ENCODE measurements at regions not wholly inside any gene's neighbourhood (a gene's known extent, or its start where the extent isn't known, plus 50 kb on each side); places are given as distances from the start of the nearest gene placed in this dataset.

- DNase-seq (ENCODE audit: low read depth), result no peak
Observed at GRCh38 chrX:69362856-69363255, 141.3 kb upstream of the NALF2 start.

- DNase-seq (ENCODE audit: low read depth), result no peak
Observed at GRCh38 chrX:69362354-69362753, 141.8 kb upstream of the NALF2 start.

GRCh38 chrX:69361311-69361845, 142.7 kb upstream of the NALF2 start:
- no peak for DNase-seq (ENCODE audit: low read depth)

- DNase-seq (ENCODE audit: low read depth), result no peak
Observed at GRCh38 chrX:69357317-69357716, 146.8 kb upstream of the NALF2 start.

GRCh38 chrX:69324851-69325250, 159.6 kb upstream of the PJA1 start:
- no peak for DNase-seq (ENCODE audit: low read depth)

- DNase-seq (ENCODE audit: low read depth), result no peak
Observed at GRCh38 chrX:69323786-69324720, 158.8 kb upstream of the PJA1 start.

GRCh38 chrX:69321789-69322188, 156.5 kb upstream of the PJA1 start:
- DNase-seq (ENCODE audit: low read depth), result no peak

GRCh38 chrX:69321006-69321655, 155.9 kb upstream of the PJA1 start:
- DNase-seq (ENCODE audit: low read depth), result no peak

GRCh38 chrX:69320116-69320515, 154.9 kb upstream of the PJA1 start:
- DNase-seq (ENCODE audit: low read depth), result no peak

GRCh38 chrX:69319376-69319775, 154.1 kb upstream of the PJA1 start:
- DNase-seq (ENCODE audit: low read depth), result no peak

- no peak for DNase-seq (ENCODE audit: low read depth)
Observed at GRCh38 chrX:69318651-69319340, 153.5 kb upstream of the PJA1 start.

GRCh38 chrX:69317721-69318120, 152.5 kb upstream of the PJA1 start:
- no peak for DNase-seq (ENCODE audit: low read depth)

GRCh38 chrX:69314436-69315348, 149.4 kb upstream of the PJA1 start:
- no peak for DNase-seq (ENCODE audit: low read depth)

GRCh38 chrX:69313617-69314290, 148.5 kb upstream of the PJA1 start:
- DNase-seq (ENCODE audit: low read depth), result no peak

- DNase-seq (ENCODE audit: low read depth), result no peak
Observed at GRCh38 chrX:69311936-69312670, 146.8 kb upstream of the PJA1 start.

- no peak for DNase-seq (ENCODE audit: low read depth)
Observed at GRCh38 chrX:69309074-69309792, 144.0 kb upstream of the PJA1 start.

GRCh38 chrX:69307756-69308155, 142.5 kb upstream of the PJA1 start:
- DNase-seq (ENCODE audit: low read depth), result no peak

- no peak for DNase-seq (ENCODE audit: low read depth)
Observed at GRCh38 chrX:69307029-69307428, 141.8 kb upstream of the PJA1 start.

- DNase-seq (ENCODE audit: low read depth), result no peak
Observed at GRCh38 chrX:69306063-69306404, 140.8 kb upstream of the PJA1 start.

All from activated T-helper 1 cell treated with Interleukin-2 at 50 U/mL for 16 hours (primary cell).